ENCODE measurements at regions not wholly inside any gene's neighbourhood (a gene's known extent, or its start where the extent isn't known, plus 50 kb on each side); places are given as distances from the start of the nearest gene placed in this dataset.

DNA sequence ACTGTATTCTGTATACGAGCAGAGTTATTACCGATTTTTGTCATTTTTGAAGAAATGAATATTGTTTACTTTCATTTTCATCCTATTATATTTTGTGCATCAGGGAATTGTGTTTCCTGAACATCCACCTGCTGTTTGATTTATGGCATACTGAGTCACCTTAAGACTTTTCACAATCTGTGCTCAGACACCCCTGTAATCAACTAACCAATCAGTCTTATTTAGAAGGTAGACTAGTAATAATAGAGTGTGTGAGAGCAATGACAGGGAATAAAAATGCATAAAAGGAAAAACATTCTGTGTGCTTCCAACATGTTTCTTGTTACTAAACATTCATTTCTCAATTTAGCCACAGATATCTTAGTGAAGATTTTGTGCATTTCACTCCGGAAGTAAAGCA, 1413.6 kb upstream of the ACO1 start:
- H2BK15ac ChIP-seq (ENCODE audit: low read depth, low read length) = no peak overlapping the region
- H2BK5ac ChIP-seq (ENCODE audit: insufficient read length, low read length) = no peak overlapping the region
- no peaks in the 10 kb centered on the region for H3K79me1 ChIP-seq (ENCODE audit: insufficient read depth, low read depth, low read length, poor library complexity, severe bottlenecking)
- WGBS (ENCODE audit: extremely low coverage, insufficient read length, low lambda C conversion rate) = no CpG with 5 or more reads among the region's 3 CpGs
- H3T11ph ChIP-seq (ENCODE audit: low read length) = no peak overlapping the region
- no peaks in the 10 kb centered on the region for H3K27me3 ChIP-seq (ENCODE audit: insufficient read depth, low read length)
- no peaks in the 10 kb centered on the region for H3K23me2 ChIP-seq (ENCODE audit: insufficient read length, low read depth, low read length, poor library complexity, severe bottlenecking)
- H3K4me2 ChIP-seq (ENCODE audit: insufficient read depth, insufficient read length, low read length) = no peak overlapping the region
- no peak overlapping the region for H2BK12ac ChIP-seq (ENCODE audit: insufficient read length, low read depth, low read length)
- TF ChIP-seq, protein P1, sequence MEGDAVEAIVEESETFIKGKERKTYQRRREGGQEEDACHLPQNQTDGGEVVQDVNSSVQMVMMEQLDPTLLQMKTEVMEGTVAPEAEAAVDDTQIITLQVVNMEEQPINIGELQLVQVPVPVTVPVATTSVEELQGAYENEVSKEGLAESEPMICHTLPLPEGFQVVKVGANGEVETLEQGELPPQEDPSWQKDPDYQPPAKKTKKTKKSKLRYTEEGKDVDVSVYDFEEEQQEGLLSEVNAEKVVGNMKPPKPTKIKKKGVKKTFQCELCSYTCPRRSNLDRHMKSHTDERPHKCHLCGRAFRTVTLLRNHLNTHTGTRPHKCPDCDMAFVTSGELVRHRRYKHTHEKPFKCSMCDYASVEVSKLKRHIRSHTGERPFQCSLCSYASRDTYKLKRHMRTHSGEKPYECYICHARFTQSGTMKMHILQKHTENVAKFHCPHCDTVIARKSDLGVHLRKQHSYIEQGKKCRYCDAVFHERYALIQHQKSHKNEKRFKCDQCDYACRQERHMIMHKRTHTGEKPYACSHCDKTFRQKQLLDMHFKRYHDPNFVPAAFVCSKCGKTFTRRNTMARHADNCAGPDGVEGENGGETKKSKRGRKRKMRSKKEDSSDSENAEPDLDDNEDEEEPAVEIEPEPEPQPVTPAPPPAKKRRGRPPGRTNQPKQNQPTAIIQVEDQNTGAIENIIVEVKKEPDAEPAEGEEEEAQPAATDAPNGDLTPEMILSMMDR (conservative IDR thresholded peaks at IDR 0.05) = no peak
- no peak overlapping the region for H3K4ac ChIP-seq (ENCODE audit: low read depth, low read length)
- H3K23ac ChIP-seq (ENCODE audit: insufficient read length, low read depth, low read length) = no peak overlapping the region
- H2AK5ac ChIP-seq (ENCODE audit: insufficient read length, low read length) = no peak overlapping the region
- no peak overlapping the region for H3K27ac ChIP-seq (ENCODE audit: insufficient read length, low read depth, low read length)
- Mint-ChIP-seq H3K4me1 (peaks cover 0 to 4% of the 10 kb centered on the region in 2 experiments; a peak in 2 of 4 replicates), H3K4me3 (no peak overlapping the region), H3K9me3 (no peaks in the 10 kb centered on the region), H3K36me3 (ENCODE audit: insufficient read depth in 1 of 3, low read depth in 3 of 3) (no peaks in the 10 kb centered on the region), H3K27ac (no peak overlapping the region), H3K27me3 (ENCODE audit: low read depth) (no peaks in the 10 kb centered on the region)
- no peak overlapping the region for H4K5ac ChIP-seq (ENCODE audit: insufficient read length, low read depth, low read length)
- no peak for DNase-seq
- H2BK20ac ChIP-seq (ENCODE audit: low read depth, low read length, poor library complexity, severe bottlenecking) = no peak overlapping the region
- no peaks in the 10 kb centered on the region for H4K20me1 ChIP-seq (ENCODE audit: control insufficient read depth, insufficient read depth, insufficient read length)
- H3K14ac ChIP-seq (ENCODE audit: insufficient read depth, low read length) = no peak overlapping the region
- no peaks in the 10 kb centered on the region for H3K9me3 ChIP-seq (ENCODE audit: control insufficient read depth, low read depth, low read length)
- no peaks in the 10 kb centered on the region for H3K4me1 ChIP-seq (ENCODE audit: insufficient read depth, low read length)
- H2BK120ac ChIP-seq (ENCODE audit: low read depth, low read length, poor library complexity, severe bottlenecking) = no peak overlapping the region
- no peak overlapping the region for H3K9ac ChIP-seq (ENCODE audit: extremely low read depth, insufficient read length, low read length)
- no peak overlapping the region for H3K56ac ChIP-seq (ENCODE audit: insufficient read length, low read depth, low read length)
- H3K79me2 ChIP-seq (ENCODE audit: insufficient read depth, low read length) = no peaks in the 10 kb centered on the region
- H2AFZ ChIP-seq (ENCODE audit: low read length) = no peak overlapping the region
- H4K8ac ChIP-seq (replicated peaks; ENCODE audit: insufficient read length, low read depth, low read length) = no peak overlapping the region
- no peak overlapping the region for H4K91ac ChIP-seq (ENCODE audit: insufficient read length, low read depth, low read length)
- no peak overlapping the region for H3K18ac ChIP-seq (ENCODE audit: insufficient read length, low read depth, low read length)

Measured in H9 (cell line).